NCI-H226 (cell line): ENCODE measurements at regions not wholly inside any gene's neighbourhood (a gene's known extent, or its start where the extent isn't known, plus 50 kb on each side); places are given as distances from the start of the nearest gene placed in this dataset.

Experiments
- DNase-seq: peaks from one replicate; pipeline ENCODE4 v3.0.0-alpha.2; 2015

GRCh38 chr4:32133141-32133540 lies 1413.0 kb downstream of the PCDH7 start:
- DNase-seq = no peak

- DNase-seq = no peak
These were observed 1413.6 kb downstream of the PCDH7 start for GRCh38 chr4:32133734-32134133.

- DNase-seq = no peak
These were observed 1415.5 kb downstream of the PCDH7 start for GRCh38 chr4:32135642-32136041.

- DNase-seq = no peak
These were observed 1416.1 kb downstream of the PCDH7 start for GRCh38 chr4:32136081-32136787.

GRCh38 chr4:32140636-32141035 lies 1420.5 kb downstream of the PCDH7 start:
- peak; percentile 88 for DNase-seq

GRCh38 chr4:32142075-32142474 lies 1421.9 kb downstream of the PCDH7 start:
- no peak for DNase-seq

GRCh38 chr4:32145987-32146386 lies 1425.8 kb downstream of the PCDH7 start:
- DNase-seq = no peak

- DNase-seq = no peak
These were observed 1427.4 kb downstream of the PCDH7 start for GRCh38 chr4:32147446-32148085.

GRCh38 chr4:32148111-32148666 lies 1428.0 kb downstream of the PCDH7 start:
- peak; percentile 22 for DNase-seq

GRCh38 chr4:32158961-32159360 lies 1438.8 kb downstream of the PCDH7 start:
- DNase-seq = no peak

- DNase-seq = peak; percentile 55
These were observed 1441.2 kb downstream of the PCDH7 start for GRCh38 chr4:32161392-32161791.

- no peak for DNase-seq
These were observed 1443.0 kb downstream of the PCDH7 start for GRCh38 chr4:32163125-32163524.

- DNase-seq = no peak
These were observed 1449.7 kb downstream of the PCDH7 start for GRCh38 chr4:32169841-32170240.

- DNase-seq = no peak
These were observed 1451.9 kb downstream of the PCDH7 start for GRCh38 chr4:32172086-32172485.

GRCh38 chr4:32172761-32173160 lies 1452.6 kb downstream of the PCDH7 start:
- DNase-seq = peak; percentile 65

- DNase-seq = no peak
These were observed 1459.9 kb downstream of the PCDH7 start for GRCh38 chr4:32180086-32180485.

GRCh38 chr4:32184186-32184585 lies 1464.0 kb downstream of the PCDH7 start:
- no peak for DNase-seq

- no peak for DNase-seq
These were observed 1469.0 kb downstream of the PCDH7 start for GRCh38 chr4:32189130-32189529.

- DNase-seq = no peak
These were observed 1469.6 kb downstream of the PCDH7 start for GRCh38 chr4:32189788-32190187.

GRCh38 chr4:32191961-32192360 lies 1471.8 kb downstream of the PCDH7 start:
- DNase-seq = no peak

- DNase-seq = no peak
These were observed 1472.2 kb downstream of the PCDH7 start for GRCh38 chr4:32192363-32192762.

GRCh38 chr4:32192991-32193390 lies 1472.8 kb downstream of the PCDH7 start:
- DNase-seq = no peak

GRCh38 chr4:32196950-32197688 lies 1477.0 kb downstream of the PCDH7 start:
- DNase-seq = no peak

- DNase-seq = no peak
These were observed 1479.5 kb downstream of the PCDH7 start for GRCh38 chr4:32199639-32200038.
